ENCODE measurements at regions not wholly inside any gene's neighbourhood (a gene's known extent, or its start where the extent isn't known, plus 50 kb on each side); places are given as distances from the start of the nearest gene placed in this dataset.

GRCh38 chr14:105898482-105899010 is 372.2 kb downstream of the TMEM121 start:
- Histone ChIP-seq H3K4me3 (no peak overlapping the region), H3K27ac (no peak overlapping the region), H3K27me3 (replicated peaks; ENCODE audit: insufficient read depth) (no peaks in the 10 kb centered on the region), H2AFZ (no peak overlapping the region), H3K4me2 (ENCODE audit: unreplicated experiment) (no peak overlapping the region), H3F3A (ENCODE audit: insufficient read depth) (no peaks in the 10 kb centered on the region), H3K4me1 (ENCODE audit: insufficient read depth) (no peaks in the 10 kb centered on the region), H3K9me2 (ENCODE audit: insufficient read depth) (no peaks in the 10 kb centered on the region), H3K9ac (no peak overlapping the region), H3K79me2 (ENCODE audit: insufficient read depth) (no peaks in the 10 kb centered on the region), H3K9me3 (ENCODE audit: low read depth) (no peaks in the 10 kb centered on the region), H4K20me1 (ENCODE audit: insufficient read depth) (no peaks in the 10 kb centered on the region), H3K36me3 (ENCODE audit: low read depth) (no peaks in the 10 kb centered on the region)
- DNase-seq = no peak
- no peak for TF ChIP-seq EZH2 (IDR thresholded peaks at IDR 0.05; ENCODE audit: insufficient read depth, poor library complexity, severe bottlenecking)
- no peak for TF ChIP-seq EZH2phosphoT487 (IDR thresholded peaks at IDR 0.05; ENCODE audit: insufficient read depth, low read depth)
- in situ Hi-C loops (cut with MboI) = no loop called here
- 60 to 63% methylated on average over 11 of the region's 11 CpGs for WGBS, 2 experiments (ENCODE audit: low coverage in 1 of 2, low lambda C conversion rate in 2 of 2, missing lambda C conversion rate in 2 of 2)

GRCh38 chr14:105899071-105899641 is 372.8 kb downstream of the TMEM121 start:
- H3K27me3 ChIP-seq (replicated peaks; ENCODE audit: insufficient read depth) = no peaks in the 10 kb centered on the region
- H3K4me3 ChIP-seq = no peak overlapping the region
- no peaks in the 10 kb centered on the region for H3K9me2 ChIP-seq (ENCODE audit: insufficient read depth)
- in situ Hi-C loops (cut with MboI) = no loop called here
- no peaks in the 10 kb centered on the region for H4K20me1 ChIP-seq (ENCODE audit: insufficient read depth)
- no peak overlapping the region for H3K4me2 ChIP-seq (ENCODE audit: unreplicated experiment)
- H2AFZ ChIP-seq = no peak overlapping the region
- no peak overlapping the region for H3K9ac ChIP-seq
- WGBS, 2 experiments (ENCODE audit: low coverage in 1 of 2, low lambda C conversion rate in 2 of 2, missing lambda C conversion rate in 2 of 2) = 54 to 59% methylated on average over 7 to 9 of the region's 9 CpGs
- TF ChIP-seq EZH2 (IDR thresholded peaks at IDR 0.05; ENCODE audit: insufficient read depth, poor library complexity, severe bottlenecking) (no peak), EZH2phosphoT487 (IDR thresholded peaks at IDR 0.05; ENCODE audit: insufficient read depth, low read depth) (no peak)
- DNase-seq = no peak
- no peaks in the 10 kb centered on the region for H3K4me1 ChIP-seq (ENCODE audit: insufficient read depth)
- no peaks in the 10 kb centered on the region for H3K9me3 ChIP-seq (ENCODE audit: low read depth)
- H3K79me2 ChIP-seq (ENCODE audit: insufficient read depth) = no peaks in the 10 kb centered on the region
- no peak overlapping the region for H3K27ac ChIP-seq
- no peaks in the 10 kb centered on the region for H3F3A ChIP-seq (ENCODE audit: insufficient read depth)
- H3K36me3 ChIP-seq (ENCODE audit: low read depth) = no peaks in the 10 kb centered on the region

GRCh38 chr14:105899657-105900397 is 373.4 kb downstream of the TMEM121 start:
- Histone ChIP-seq H3K27me3 (replicated peaks; ENCODE audit: insufficient read depth) (no peaks in the 10 kb centered on the region), H3K4me3 (no peak overlapping the region), H3K9ac (no peak overlapping the region), H3K9me2 (ENCODE audit: insufficient read depth) (no peaks in the 10 kb centered on the region), H2AFZ (no peak overlapping the region), H3K9me3 (ENCODE audit: low read depth) (no peaks in the 10 kb centered on the region), H3K4me1 (ENCODE audit: insufficient read depth) (no peaks in the 10 kb centered on the region), H4K20me1 (ENCODE audit: insufficient read depth) (no peaks in the 10 kb centered on the region), H3K79me2 (ENCODE audit: insufficient read depth) (no peaks in the 10 kb centered on the region), H3K27ac (no peak overlapping the region), H3F3A (ENCODE audit: insufficient read depth) (no peaks in the 10 kb centered on the region), H3K36me3 (ENCODE audit: low read depth) (no peaks in the 10 kb centered on the region), H3K4me2 (ENCODE audit: unreplicated experiment) (no peak overlapping the region)
- in situ Hi-C loops (cut with MboI) = no loop called here
- DNase-seq = no peak
- TF ChIP-seq EZH2phosphoT487 (IDR thresholded peaks at IDR 0.05; ENCODE audit: insufficient read depth, low read depth) = no peak
- no peak for TF ChIP-seq EZH2 (IDR thresholded peaks at IDR 0.05; ENCODE audit: insufficient read depth, poor library complexity, severe bottlenecking)
- WGBS, 2 experiments (ENCODE audit: low coverage in 1 of 2, low lambda C conversion rate in 2 of 2, missing lambda C conversion rate in 2 of 2) = 58 to 61% methylated on average over 10 to 11 of the region's 11 CpGs

GRCh38 chr14:105900398-105901160 is 374.2 kb downstream of the TMEM121 start:
- in situ Hi-C loops (cut with MboI) = no loop called here
- Histone ChIP-seq H3K4me1 (ENCODE audit: insufficient read depth) (no peaks in the 10 kb centered on the region), H3K9ac (no peak overlapping the region), H2AFZ (no peak overlapping the region), H3K4me3 (no peak overlapping the region), H3K9me3 (ENCODE audit: low read depth) (no peaks in the 10 kb centered on the region), H4K20me1 (ENCODE audit: insufficient read depth) (no peaks in the 10 kb centered on the region), H3K9me2 (ENCODE audit: insufficient read depth) (no peaks in the 10 kb centered on the region), H3K4me2 (ENCODE audit: unreplicated experiment) (no peak overlapping the region), H3K79me2 (ENCODE audit: insufficient read depth) (no peaks in the 10 kb centered on the region), H3K27me3 (replicated peaks; ENCODE audit: insufficient read depth) (no peaks in the 10 kb centered on the region), H3K36me3 (ENCODE audit: low read depth) (no peaks in the 10 kb centered on the region), H3F3A (ENCODE audit: insufficient read depth) (no peaks in the 10 kb centered on the region), H3K27ac (no peak overlapping the region)
- 65 to 71% methylated on average over 29 of the region's 30 CpGs for WGBS, 2 experiments (ENCODE audit: low coverage in 1 of 2, low lambda C conversion rate in 2 of 2, missing lambda C conversion rate in 2 of 2)
- DNase-seq = no peak
- no peak for TF ChIP-seq EZH2phosphoT487 (IDR thresholded peaks at IDR 0.05; ENCODE audit: insufficient read depth, low read depth)
- TF ChIP-seq EZH2 (IDR thresholded peaks at IDR 0.05; ENCODE audit: insufficient read depth, poor library complexity, severe bottlenecking) = no peak
